Loucy (cell line): ENCODE measurements at regions not wholly inside any gene's neighbourhood (a gene's known extent, or its start where the extent isn't known, plus 50 kb on each side); places are given as distances from the start of the nearest gene placed in this dataset.

Experiments
- CTCF ChIP-seq: fragments of 200-600 bp; sonication (generic); conservative IDR thresholded peaks from 2 replicates; pipeline ENCODE4 v1.5.1; 2014; ENCODE audit warnings: mild to moderate bottlenecking, antibody characterized with exemption, low read length
- EZH2phosphoT487 ChIP-seq: fragments of 200-600 bp; IDR thresholded peaks from 2 replicates; pipeline ENCODE4 v1.6.1; 2018; ENCODE audit warnings: antibody characterized with exemption, mild to moderate bottlenecking, moderate library complexity, borderline replicate concordance

GRCh38 chr14:44163946-44164345 is 343.1 kb downstream of the FSCB start:
- TF ChIP-seq CTCF (no peak), EZH2phosphoT487 (no peak)
